Calu3 (cell line): ENCODE measurements at regions not wholly inside any gene's neighbourhood (a gene's known extent, or its start where the extent isn't known, plus 50 kb on each side); places are given as distances from the start of the nearest gene placed in this dataset.

Experiments used
- BruUV-seq: library from RNA; stranded (reverse); fragments of 400-500 nt; replicated peaks from 2 replicates; lab custom pipeline; 2021; lab: Mats Ljungman, UMichigan
- CTCF ChIA-PET: fragments of 300-600 bp; sonication (Branson Sonifier 250); formaldehyde crosslinking; loops from one replicate; lab custom pipeline; 2022; ENCODE audit warnings: antibody characterized with exemption; lab: Charles Lee
- DNase-seq: peaks from one replicate; pipeline ENCODE4 v3.0.0; 2022
- H3K27ac Mint-ChIP-seq: one replicate; pipeline ENCODE4 v1.8.0; 2022; ENCODE audit warnings: mixed read lengths; ENCODE audit not compliant: unreplicated experiment
- H3K27me3 Mint-ChIP-seq: one replicate; pipeline ENCODE4 v1.8.0; 2022; ENCODE audit warnings: mixed read lengths; ENCODE audit not compliant: unreplicated experiment
- H3K36me3 Mint-ChIP-seq: one replicate; pipeline ENCODE4 v1.8.0; 2022; ENCODE audit warnings: mild to moderate bottlenecking, moderate library complexity, mixed read lengths; ENCODE audit not compliant: insufficient read depth, unreplicated experiment
- H3K4me1 Mint-ChIP-seq: one replicate; pipeline ENCODE4 v1.8.0; 2022; ENCODE audit warnings: mild to moderate bottlenecking, low read depth, mixed read lengths; ENCODE audit not compliant: unreplicated experiment
- H3K4me3 Mint-ChIP-seq: one replicate; pipeline ENCODE4 v1.8.0; 2022; ENCODE audit warnings: mild to moderate bottlenecking, low read depth, moderate library complexity, mixed read lengths; ENCODE audit not compliant: unreplicated experiment
- H3K9me3 Mint-ChIP-seq: one replicate; pipeline ENCODE4 v1.8.0; 2022; ENCODE audit warnings: low read depth, mixed read lengths; ENCODE audit not compliant: unreplicated experiment
- intact Hi-C: fragments of 100-400 bp; cut with micrococcal nuclease; formaldehyde crosslinking; loops from one replicate; pipeline ENCODE4 v1.10.0; 2022; ENCODE audit not compliant: unreplicated experiment
- TF ChIP-seq, protein P1 (sequence below): fragments of 200-600 bp; IDR thresholded peaks from one replicate; pipeline ENCODE4 v1.8.0; 2022; ENCODE audit warnings: antibody characterized with exemption; ENCODE audit not compliant: unreplicated experiment

DNA sequence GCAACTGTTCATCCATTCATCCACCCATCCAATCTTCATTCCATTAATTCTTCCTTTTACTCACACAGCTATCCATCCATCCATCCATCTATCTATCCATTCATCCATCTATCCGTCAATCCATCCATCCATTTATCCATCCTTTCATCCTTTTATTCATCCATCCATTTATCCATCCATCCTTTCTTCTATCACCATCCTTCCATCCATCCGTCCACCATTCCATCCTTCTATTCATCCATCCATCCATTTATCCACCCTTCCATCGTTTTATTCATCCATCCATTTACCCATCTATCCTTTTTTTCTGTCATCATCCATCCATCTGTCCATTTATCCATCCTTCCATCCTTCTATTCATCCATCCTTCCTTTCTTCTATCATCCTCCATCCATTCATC is 73.0 kb upstream of the FOXF1 start:
- no TSS peak for BruUV-seq
- Mint-ChIP-seq H3K27ac (no peak overlapping the region), H3K27me3 (peaks cover 84% of the 10 kb centered on the region), H3K4me1 (no peaks in the 10 kb centered on the region), H3K9me3 (no peaks in the 10 kb centered on the region), H3K4me3 (no peak overlapping the region), H3K36me3 (no peaks in the 10 kb centered on the region)
- no peak for DNase-seq
- TF ChIP-seq, protein P1, sequence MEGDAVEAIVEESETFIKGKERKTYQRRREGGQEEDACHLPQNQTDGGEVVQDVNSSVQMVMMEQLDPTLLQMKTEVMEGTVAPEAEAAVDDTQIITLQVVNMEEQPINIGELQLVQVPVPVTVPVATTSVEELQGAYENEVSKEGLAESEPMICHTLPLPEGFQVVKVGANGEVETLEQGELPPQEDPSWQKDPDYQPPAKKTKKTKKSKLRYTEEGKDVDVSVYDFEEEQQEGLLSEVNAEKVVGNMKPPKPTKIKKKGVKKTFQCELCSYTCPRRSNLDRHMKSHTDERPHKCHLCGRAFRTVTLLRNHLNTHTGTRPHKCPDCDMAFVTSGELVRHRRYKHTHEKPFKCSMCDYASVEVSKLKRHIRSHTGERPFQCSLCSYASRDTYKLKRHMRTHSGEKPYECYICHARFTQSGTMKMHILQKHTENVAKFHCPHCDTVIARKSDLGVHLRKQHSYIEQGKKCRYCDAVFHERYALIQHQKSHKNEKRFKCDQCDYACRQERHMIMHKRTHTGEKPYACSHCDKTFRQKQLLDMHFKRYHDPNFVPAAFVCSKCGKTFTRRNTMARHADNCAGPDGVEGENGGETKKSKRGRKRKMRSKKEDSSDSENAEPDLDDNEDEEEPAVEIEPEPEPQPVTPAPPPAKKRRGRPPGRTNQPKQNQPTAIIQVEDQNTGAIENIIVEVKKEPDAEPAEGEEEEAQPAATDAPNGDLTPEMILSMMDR = no peak
- CTCF ChIA-PET = interaction anchor here (1.2 kb wide), 1 partner anchor 40 kb away, joined by 4 read pairs; no protein-coding TSS in a partner anchor
- intact Hi-C loops = no loop called here

DNA sequence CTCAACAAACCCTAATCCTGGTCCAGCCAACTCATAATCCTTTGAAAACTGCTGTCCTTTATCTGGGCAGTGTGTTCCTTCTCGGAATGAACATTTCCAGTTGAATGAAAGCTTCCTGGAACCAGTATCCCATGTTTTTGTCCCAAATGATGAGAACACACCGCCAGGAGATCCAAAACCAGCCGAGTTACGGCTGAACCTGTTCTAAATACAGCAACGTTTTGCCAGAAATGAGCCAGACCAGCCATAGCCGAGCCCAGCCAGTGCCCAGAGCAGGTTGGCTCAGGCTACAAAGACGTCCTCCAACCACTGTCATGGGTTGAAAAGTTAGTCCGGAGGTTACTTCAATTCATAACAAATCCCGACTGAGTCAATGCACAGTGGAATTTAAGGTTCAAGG is 67.6 kb upstream of the FOXF1 start:
- intact Hi-C loops = no loop called here
- Mint-ChIP-seq H3K27ac (no peak overlapping the region), H3K27me3 (peaks cover 91% of the 10 kb centered on the region), H3K4me1 (no peaks in the 10 kb centered on the region), H3K4me3 (no peak overlapping the region), H3K36me3 (no peaks in the 10 kb centered on the region), H3K9me3 (no peaks in the 10 kb centered on the region)
- no peak for DNase-seq
- CTCF ChIA-PET = no interaction called here
- no TSS peak for BruUV-seq
- TF ChIP-seq, protein P1 = no peak

DNA sequence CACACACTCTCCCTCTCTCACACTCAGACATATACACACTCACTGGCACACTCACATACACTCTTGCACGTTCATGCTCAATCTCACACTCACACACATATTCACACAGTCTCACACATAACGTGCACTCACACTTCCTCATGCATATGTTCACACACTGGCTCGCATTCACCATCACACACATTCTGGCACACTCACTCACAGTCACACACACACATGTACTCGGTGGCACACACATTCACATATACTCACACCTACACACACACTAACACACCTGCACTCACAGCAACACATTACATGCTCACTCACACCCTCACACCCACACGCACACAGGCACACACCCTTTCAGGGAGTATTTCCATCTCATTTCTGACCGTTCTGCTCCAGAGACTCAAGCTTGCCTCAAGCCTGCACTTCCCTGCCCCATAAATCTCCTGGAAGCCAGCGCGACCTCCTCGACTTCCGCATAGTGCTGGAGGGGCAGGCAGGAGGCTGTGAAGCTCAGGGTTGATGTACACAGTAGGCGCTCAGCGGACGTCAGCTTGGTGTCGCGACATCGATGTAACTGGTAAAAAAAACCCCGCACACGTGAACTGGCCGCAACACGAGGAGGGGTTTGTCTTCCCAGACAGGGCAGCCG is 66.7 kb upstream of the FOXF1 start:
- no peak overlapping the region for H3K27ac Mint-ChIP-seq
- no peak for DNase-seq
- no peaks in the 10 kb centered on the region for H3K9me3 Mint-ChIP-seq
- TF ChIP-seq, protein P1 = no peak
- CTCF ChIA-PET = no interaction called here
- H3K36me3 Mint-ChIP-seq = no peaks in the 10 kb centered on the region
- BruUV-seq = no TSS peak
- H3K4me3 Mint-ChIP-seq = no peak overlapping the region
- no peaks in the 10 kb centered on the region for H3K4me1 Mint-ChIP-seq
- H3K27me3 Mint-ChIP-seq = peaks cover 91% of the 10 kb centered on the region
- intact Hi-C loops = no loop called here

DNA sequence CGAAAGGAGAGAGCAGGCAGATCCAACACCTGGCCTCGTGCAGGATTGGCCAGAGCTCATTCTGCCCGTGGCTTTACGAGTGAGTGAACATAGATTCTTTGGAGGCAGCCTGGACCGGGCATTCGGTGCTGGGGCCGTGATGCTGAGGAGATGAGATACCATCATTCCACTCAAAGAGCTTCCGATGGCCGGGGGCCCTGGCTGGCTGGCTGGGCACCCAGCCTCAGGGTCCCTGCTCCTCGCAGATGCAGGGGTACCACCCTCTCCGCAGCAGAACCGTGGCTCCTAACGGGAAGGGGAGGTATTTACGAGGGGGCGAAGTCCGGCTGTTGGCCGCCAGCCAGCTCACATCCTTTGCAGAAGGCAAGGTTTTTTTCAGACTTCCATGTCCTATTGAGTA is 66.1 kb upstream of the FOXF1 start:
- TF ChIP-seq, protein P1 = no peak
- no peak overlapping the region for H3K4me3 Mint-ChIP-seq

More for the DNA sequence above, 66.1 kb upstream of the FOXF1 start:
- CTCF ChIA-PET = no interaction called here
- Mint-ChIP-seq H3K36me3 (no peaks in the 10 kb centered on the region), H3K27me3 (peaks cover 93% of the 10 kb centered on the region), H3K27ac (no peak overlapping the region), H3K9me3 (no peaks in the 10 kb centered on the region), H3K4me1 (no peaks in the 10 kb centered on the region)
- DNase-seq = no peak
- BruUV-seq = no TSS peak
- intact Hi-C loops = no loop called here
